SK-MEL-5 (cell line): ENCODE measurements at regions not wholly inside any gene's neighbourhood (a gene's known extent, or its start where the extent isn't known, plus 50 kb on each side); places are given as distances from the start of the nearest gene placed in this dataset.

Source experiments
- DNase-seq: peaks from one replicate; pipeline ENCODE4 v3.0.0-alpha.2; 2016; ENCODE audit warnings: low read depth, low spot score
- in situ Hi-C: cut with HindIII; loops from 2 replicates; pipeline ENCODE4 v1.10.0; 2016; ENCODE audit warnings: low sequenced_read_pairs, high pct_unique_total_duplicates, low pct_unique_long_range_greater_than_20kb

GRCh38 chr5:36355516-36355915 lies 53.8 kb upstream of the RANBP3L start:
- in situ Hi-C loops: no loop called here

GRCh38 chr5:36356915-36357314 lies 55.2 kb upstream of the RANBP3L start:
- in situ Hi-C loops: no loop called here

More at GRCh38 chr5:36355516-36355915, 53.8 kb upstream of the RANBP3L start:
- DNase-seq: no peak

GRCh38 chr5:36357391-36357975 lies 55.8 kb upstream of the RANBP3L start:
- no peak for DNase-seq
- in situ Hi-C loops: no loop called here

More at GRCh38 chr5:36356915-36357314, 55.2 kb upstream of the RANBP3L start:
- no peak for DNase-seq

GRCh38 chr5:36359267-36359666 lies 57.6 kb upstream of the RANBP3L start:
- DNase-seq: no peak

GRCh38 chr5:36360307-36360706 lies 58.6 kb upstream of the RANBP3L start:
- DNase-seq: no peak
- in situ Hi-C loops: no loop called here

More at GRCh38 chr5:36359267-36359666, 57.6 kb upstream of the RANBP3L start:
- in situ Hi-C loops: no loop called here

GRCh38 chr5:36363101-36363500 lies 61.4 kb upstream of the RANBP3L start:
- peak; percentile 59 for DNase-seq
- in situ Hi-C loops: no loop called here

- no peak for DNase-seq
- in situ Hi-C loops: no loop called here
These were observed 62.0 kb upstream of the RANBP3L start for GRCh38 chr5:36363744-36364143.

- in situ Hi-C loops: no loop called here
- DNase-seq: no peak
These were observed 62.8 kb upstream of the RANBP3L start for GRCh38 chr5:36364473-36364872.

GRCh38 chr5:36365896-36366295 lies 64.2 kb upstream of the RANBP3L start:
- in situ Hi-C loops: no loop called here

GRCh38 chr5:36366883-36367282 lies 65.2 kb upstream of the RANBP3L start:
- in situ Hi-C loops: no loop called here
- no peak for DNase-seq

More at GRCh38 chr5:36365896-36366295, 64.2 kb upstream of the RANBP3L start:
- DNase-seq: no peak

- in situ Hi-C loops: no loop called here
- DNase-seq: no peak
These were observed 65.8 kb upstream of the RANBP3L start for GRCh38 chr5:36367524-36367923.

- DNase-seq: no peak
- in situ Hi-C loops: no loop called here
These were observed 67.6 kb upstream of the RANBP3L start for GRCh38 chr5:36369219-36369690.

GRCh38 chr5:36370073-36370472 lies 68.4 kb upstream of the RANBP3L start:
- in situ Hi-C loops: no loop called here
- DNase-seq: no peak

GRCh38 chr5:36371366-36371765 lies 69.7 kb upstream of the RANBP3L start:
- no peak for DNase-seq
- in situ Hi-C loops: no loop called here

- in situ Hi-C loops: no loop called here
- peak; percentile 43 for DNase-seq
These were observed 71.9 kb upstream of the RANBP3L start for GRCh38 chr5:36373527-36374086.

- DNase-seq: no peak
- in situ Hi-C loops: no loop called here
These were observed 72.7 kb upstream of the RANBP3L start for GRCh38 chr5:36374266-36374862.

GRCh38 chr5:36377192-36377591 lies 75.5 kb upstream of the RANBP3L start:
- DNase-seq: no peak
- in situ Hi-C loops: no loop called here

- DNase-seq: no peak
- in situ Hi-C loops: no loop called here
These were observed 76.8 kb upstream of the RANBP3L start for GRCh38 chr5:36378551-36378950.

- in situ Hi-C loops: no loop called here
These were observed 81.2 kb upstream of the RANBP3L start for GRCh38 chr5:36382890-36383289.

More at GRCh38 chr5:36382890-36383289, 81.2 kb upstream of the RANBP3L start:
- no peak for DNase-seq
